H9 (cell line): ENCODE measurements at regions not wholly inside any gene's neighbourhood (a gene's known extent, or its start where the extent isn't known, plus 50 kb on each side); places are given as distances from the start of the nearest gene placed in this dataset.

Experiments used
- DNase-seq: peaks from one replicate; pipeline ENCODE4 v3.0.0-alpha.2; 2017
- H2AFZ ChIP-seq: one replicate; pipeline ENCODE4 v1.6.1; 2013; ENCODE audit warnings: mild to moderate bottlenecking, low read length, control low read depth, moderate library complexity
- H2AK5ac ChIP-seq: 2 replicates; pipeline ENCODE4 v1.6.1; 2013; ENCODE audit warnings: low read length, control low read depth, mixed read lengths; ENCODE audit not compliant: insufficient read length
- H2BK120ac ChIP-seq: one replicate; pipeline ENCODE4 v1.6.1; 2013; ENCODE audit warnings: low read depth, mild to moderate bottlenecking, low read length, control low read depth, inconsistent platforms; ENCODE audit not compliant: poor library complexity, severe bottlenecking
- H2BK12ac ChIP-seq: 2 replicates; pipeline ENCODE4 v1.6.1; 2013; ENCODE audit warnings: low read length, control low read depth, mixed read lengths, low read depth; ENCODE audit not compliant: insufficient read length
- H2BK15ac ChIP-seq: 2 replicates; pipeline ENCODE4 v1.6.1; 2013; ENCODE audit warnings: low read depth, low read length, control low read depth
- H2BK20ac ChIP-seq: one replicate; pipeline ENCODE4 v1.6.1; 2013; ENCODE audit warnings: low read depth, mild to moderate bottlenecking, low read length, control low read depth, inconsistent platforms; ENCODE audit not compliant: poor library complexity, severe bottlenecking
- H2BK5ac ChIP-seq: 2 replicates; pipeline ENCODE4 v1.6.1; 2013; ENCODE audit warnings: low read length, control low read depth, mixed read lengths; ENCODE audit not compliant: insufficient read length
- H3K14ac ChIP-seq: 2 replicates; pipeline ENCODE4 v1.6.1; 2013; ENCODE audit warnings: low read length, control low read depth; ENCODE audit not compliant: insufficient read depth
- H3K18ac ChIP-seq: 2 replicates; pipeline ENCODE4 v1.6.1; 2013; ENCODE audit warnings: low read depth, mild to moderate bottlenecking, mixed read lengths, low read length, control low read depth; ENCODE audit not compliant: insufficient read length
- H3K23ac ChIP-seq: 2 replicates; pipeline ENCODE4 v1.6.1; 2013; ENCODE audit warnings: low read length, control low read depth, mixed read lengths, low read depth; ENCODE audit not compliant: insufficient read length
- H3K23me2 ChIP-seq: 2 replicates; pipeline ENCODE4 v1.6.1; 2013; ENCODE audit warnings: low read depth, mild to moderate bottlenecking, mixed read lengths, low read length, control low read depth; ENCODE audit not compliant: insufficient read length, poor library complexity, severe bottlenecking
- H3K27ac ChIP-seq: 2 replicates; pipeline ENCODE4 v1.5.1; 2013; ENCODE audit warnings: low read length, control low read depth, mixed read lengths, low read depth; ENCODE audit not compliant: insufficient read length
- H3K27me3 ChIP-seq: 2 replicates; pipeline ENCODE4 v1.6.1; 2013; ENCODE audit warnings: low read length, control low read depth, inconsistent platforms; ENCODE audit not compliant: insufficient read depth
- H3K4ac ChIP-seq: 2 replicates; pipeline ENCODE4 v1.6.1; 2013; ENCODE audit warnings: low read depth, mild to moderate bottlenecking, control low read depth, inconsistent platforms, low read length, moderate library complexity
- H3K4me1 ChIP-seq: 2 replicates; pipeline ENCODE4 v1.6.1; 2013; ENCODE audit warnings: low read length, control low read depth, inconsistent platforms; ENCODE audit not compliant: insufficient read depth
- H3K4me2 ChIP-seq: 2 replicates; pipeline ENCODE4 v1.6.1; 2013; ENCODE audit warnings: low read length, control low read depth, mixed read lengths; ENCODE audit not compliant: insufficient read length, insufficient read depth
- H3K56ac ChIP-seq: 2 replicates; pipeline ENCODE4 v1.6.1; 2013; ENCODE audit warnings: low read depth, mild to moderate bottlenecking, mixed read lengths, low read length, control low read depth; ENCODE audit not compliant: insufficient read length
- H3K79me1 ChIP-seq: 2 replicates; pipeline ENCODE4 v1.6.1; 2013; ENCODE audit warnings: low read depth, mild to moderate bottlenecking, moderate library complexity, low read length, control low read depth, inconsistent platforms; ENCODE audit not compliant: insufficient read depth, poor library complexity, severe bottlenecking
- H3K79me2 ChIP-seq: 2 replicates; pipeline ENCODE4 v1.6.1; 2013; ENCODE audit warnings: low read length, control low read depth, inconsistent platforms; ENCODE audit not compliant: insufficient read depth
- H3K9ac ChIP-seq: 2 replicates; pipeline ENCODE4 v1.6.1; 2013; ENCODE audit warnings: low read length, control low read depth, mixed read lengths; ENCODE audit not compliant: insufficient read length; ENCODE audit errors: extremely low read depth
- H3K9me3 ChIP-seq: one replicate; pipeline ENCODE4 v1.6.1; 2013; ENCODE audit warnings: low read depth, low read length, inconsistent platforms; ENCODE audit not compliant: control insufficient read depth
- H3T11ph ChIP-seq: one replicate; pipeline ENCODE4 v1.6.1; 2013; ENCODE audit warnings: mild to moderate bottlenecking, low read length, control low read depth, inconsistent platforms
- H4K20me1 ChIP-seq: one replicate; pipeline ENCODE4 v1.6.1; 2013; ENCODE audit not compliant: control insufficient read depth, insufficient read length, insufficient read depth
- H4K5ac ChIP-seq: 2 replicates; pipeline ENCODE4 v1.6.1; 2013; ENCODE audit warnings: low read depth, mild to moderate bottlenecking, mixed read lengths, low read length, control low read depth; ENCODE audit not compliant: insufficient read length
- H4K8ac ChIP-seq: replicated peaks from 2 replicates; pipeline ENCODE4 v1.6.1; 2013; ENCODE audit warnings: low read length, control low read depth, mixed read lengths, low read depth; ENCODE audit not compliant: insufficient read length
- H4K91ac ChIP-seq: 2 replicates; pipeline ENCODE4 v1.6.1; 2013; ENCODE audit warnings: low read depth, mild to moderate bottlenecking, moderate library complexity, mixed read lengths, low read length, control low read depth; ENCODE audit not compliant: insufficient read length
- H3K27ac Mint-ChIP-seq, 3 experiments: 2 replicates in 2 of 3; 3 replicates in 1 of 3; pipeline ENCODE4 v1.8.0; 2020 to 2021; ENCODE audit warnings: mixed read lengths in 3 of 3, mild to moderate bottlenecking in 1 of 3, moderate library complexity in 1 of 3
- H3K27me3 Mint-ChIP-seq: 2 replicates; pipeline ENCODE4 v1.8.0; 2021; ENCODE audit warnings: low read depth, mild to moderate bottlenecking, moderate library complexity, mixed read lengths
- H3K36me3 Mint-ChIP-seq, 3 experiments: 2 replicates in 2 of 3; 3 replicates in 1 of 3; pipeline ENCODE4 v1.8.0; 2020 to 2021; ENCODE audit warnings: low read depth in 3 of 3, mixed read lengths in 3 of 3; ENCODE audit not compliant: insufficient read depth in 1 of 3
- H3K4me1 Mint-ChIP-seq, 2 experiments: 2 replicates each; pipeline ENCODE4 v1.8.0; 2020; ENCODE audit warnings: mixed read lengths in 2 of 2
- H3K4me3 Mint-ChIP-seq, 2 experiments: 2 replicates in 1 of 2; 3 replicates in 1 of 2; pipeline ENCODE4 v1.8.0; 2020 to 2021; ENCODE audit warnings: mild to moderate bottlenecking in 2 of 2, mixed read lengths in 2 of 2, moderate library complexity in 1 of 2
- H3K9me3 Mint-ChIP-seq, 2 experiments: 2 replicates in 1 of 2; 3 replicates in 1 of 2; pipeline ENCODE4 v1.8.0; 2020; ENCODE audit warnings: mild to moderate bottlenecking in 2 of 2, mixed read lengths in 2 of 2, moderate library complexity in 1 of 2
- WGBS: extraction: QIAGEN DNeasy Blood & Tissue Kit; methylation state at CpG from one replicate; pipeline ENCODE4 v1.1.7; 2013; ENCODE audit warnings: missing lambda C conversion rate, low lambda C conversion rate, mixed read lengths; ENCODE audit not compliant: insufficient read length; ENCODE audit errors: extremely low coverage; 5-methylcytosine and 5-hydroxymethylcytosine counted together
- TF ChIP-seq, protein P1 (sequence below): fragments of 200-600 bp; sonication (generic); conservative IDR thresholded peaks from 3 replicates; pipeline ENCODE4 v1.8.0; 2021; ENCODE audit warnings: antibody characterized with exemption, mild to moderate bottlenecking

DNA sequence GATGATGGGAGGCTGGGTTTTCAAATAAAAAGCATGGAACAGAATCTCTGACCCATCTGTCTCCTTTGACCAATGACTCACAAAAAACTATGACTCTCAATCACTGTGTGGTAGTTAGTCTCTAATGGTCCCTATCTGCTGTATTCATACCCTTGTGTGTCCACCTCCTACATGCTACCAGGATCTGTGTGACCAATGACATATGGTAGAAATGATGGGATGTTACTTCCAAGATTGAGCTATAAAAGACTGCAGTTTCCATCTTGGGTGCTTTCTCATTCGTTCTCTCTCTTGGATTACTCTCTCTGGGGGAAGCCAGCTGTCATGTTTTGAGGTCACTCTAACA, 144.7 kb upstream of the BTG1 start:
- H2AFZ ChIP-seq = no peak overlapping the region

More for the DNA sequence above, 144.7 kb upstream of the BTG1 start:
- Mint-ChIP-seq H3K4me3 (no peak overlapping the region), H3K4me1 (peaks cover 0 to 5% of the 10 kb centered on the region in 2 experiments; a peak in 2 of 4 replicates), H3K27ac (no peak overlapping the region), H3K27me3 (no peaks in the 10 kb centered on the region), H3K36me3 (no peaks in the 10 kb centered on the region), H3K9me3 (no peaks in the 10 kb centered on the region)
- TF ChIP-seq, protein P1, sequence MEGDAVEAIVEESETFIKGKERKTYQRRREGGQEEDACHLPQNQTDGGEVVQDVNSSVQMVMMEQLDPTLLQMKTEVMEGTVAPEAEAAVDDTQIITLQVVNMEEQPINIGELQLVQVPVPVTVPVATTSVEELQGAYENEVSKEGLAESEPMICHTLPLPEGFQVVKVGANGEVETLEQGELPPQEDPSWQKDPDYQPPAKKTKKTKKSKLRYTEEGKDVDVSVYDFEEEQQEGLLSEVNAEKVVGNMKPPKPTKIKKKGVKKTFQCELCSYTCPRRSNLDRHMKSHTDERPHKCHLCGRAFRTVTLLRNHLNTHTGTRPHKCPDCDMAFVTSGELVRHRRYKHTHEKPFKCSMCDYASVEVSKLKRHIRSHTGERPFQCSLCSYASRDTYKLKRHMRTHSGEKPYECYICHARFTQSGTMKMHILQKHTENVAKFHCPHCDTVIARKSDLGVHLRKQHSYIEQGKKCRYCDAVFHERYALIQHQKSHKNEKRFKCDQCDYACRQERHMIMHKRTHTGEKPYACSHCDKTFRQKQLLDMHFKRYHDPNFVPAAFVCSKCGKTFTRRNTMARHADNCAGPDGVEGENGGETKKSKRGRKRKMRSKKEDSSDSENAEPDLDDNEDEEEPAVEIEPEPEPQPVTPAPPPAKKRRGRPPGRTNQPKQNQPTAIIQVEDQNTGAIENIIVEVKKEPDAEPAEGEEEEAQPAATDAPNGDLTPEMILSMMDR = no peak
- no peak for DNase-seq
- no peak overlapping the region for H3K4me2 ChIP-seq
- H3K27me3 ChIP-seq = no peaks in the 10 kb centered on the region
- no peak overlapping the region for H2BK12ac ChIP-seq
- no peak overlapping the region for H3K14ac ChIP-seq
- no peak overlapping the region for H3K27ac ChIP-seq
- no peak overlapping the region for H3K18ac ChIP-seq
- H2BK20ac ChIP-seq = no peak overlapping the region
- no peaks in the 10 kb centered on the region for H3K79me1 ChIP-seq
- no peak overlapping the region for H3K23ac ChIP-seq
- H3K4ac ChIP-seq = no peak overlapping the region
- no peak overlapping the region for H3K56ac ChIP-seq
- H3K9ac ChIP-seq = no peak overlapping the region
- H2BK120ac ChIP-seq = no peak overlapping the region
- no peaks in the 10 kb centered on the region for H3K79me2 ChIP-seq
- H3T11ph ChIP-seq = no peak overlapping the region
- H4K20me1 ChIP-seq = no peaks in the 10 kb centered on the region
- no peak overlapping the region for H2BK5ac ChIP-seq
- H4K8ac ChIP-seq = no peak overlapping the region
- no peak overlapping the region for H2BK15ac ChIP-seq
- no peaks in the 10 kb centered on the region for H3K23me2 ChIP-seq
- no peak overlapping the region for H4K5ac ChIP-seq
- H3K4me1 ChIP-seq = no peaks in the 10 kb centered on the region
- no CpG with 5 or more reads among the region's 1 CpG for WGBS
- no peak overlapping the region for H2AK5ac ChIP-seq
- H4K91ac ChIP-seq = no peak overlapping the region
- no peaks in the 10 kb centered on the region for H3K9me3 ChIP-seq
